Activated T-helper 17 cell treated with anti-CD3 and anti-CD28 coated beads, Interleukin-2, amount 50 U/mL, for 72 hours (primary cell): ENCODE measurements at regions not wholly inside any gene's neighbourhood (a gene's known extent, or its start where the extent isn't known, plus 50 kb on each side); places are given as distances from the start of the nearest gene placed in this dataset.

Experiments
- ATAC-seq: fragments of 150-1000 bp; cut with Tn5 transposase; replicated peaks from 2 replicates; pipeline ENCODE4 v1.10.0; 2021; ENCODE audit warnings: mild to moderate bottlenecking, moderate library complexity
- H3K27ac Mint-ChIP-seq: one replicate; pipeline ENCODE4 v1.8.0; 2022; ENCODE audit warnings: mixed read lengths
- H3K27me3 Mint-ChIP-seq: one replicate; pipeline ENCODE4 v1.8.0; 2022; ENCODE audit warnings: mixed read lengths
- H3K36me3 Mint-ChIP-seq: one replicate; pipeline ENCODE4 v1.8.0; 2022; ENCODE audit warnings: low read depth, mild to moderate bottlenecking, mixed read lengths
- H3K4me1 Mint-ChIP-seq: one replicate; pipeline ENCODE4 v1.8.0; 2022; ENCODE audit warnings: mixed read lengths
- H3K4me3 Mint-ChIP-seq: one replicate; pipeline ENCODE4 v1.8.0; 2022; ENCODE audit warnings: mild to moderate bottlenecking, mixed read lengths
- H3K9me3 Mint-ChIP-seq: one replicate; pipeline ENCODE4 v1.8.0; 2022; ENCODE audit warnings: mixed read lengths

GRCh38 chr18:75656035-75656434, 228.5 kb upstream of the SMIM21 start:
- no peaks in the 10 kb centered on the region for H3K36me3 Mint-ChIP-seq
- no peaks in the 10 kb centered on the region for H3K4me1 Mint-ChIP-seq
- H3K27ac Mint-ChIP-seq, result no peak overlapping the region
- H3K9me3 Mint-ChIP-seq, result peaks cover 7% of the 10 kb centered on the region
- H3K4me3 Mint-ChIP-seq, result no peak overlapping the region
- ATAC-seq, result no peak
- H3K27me3 Mint-ChIP-seq, result peaks cover 8% of the 10 kb centered on the region

DNA sequence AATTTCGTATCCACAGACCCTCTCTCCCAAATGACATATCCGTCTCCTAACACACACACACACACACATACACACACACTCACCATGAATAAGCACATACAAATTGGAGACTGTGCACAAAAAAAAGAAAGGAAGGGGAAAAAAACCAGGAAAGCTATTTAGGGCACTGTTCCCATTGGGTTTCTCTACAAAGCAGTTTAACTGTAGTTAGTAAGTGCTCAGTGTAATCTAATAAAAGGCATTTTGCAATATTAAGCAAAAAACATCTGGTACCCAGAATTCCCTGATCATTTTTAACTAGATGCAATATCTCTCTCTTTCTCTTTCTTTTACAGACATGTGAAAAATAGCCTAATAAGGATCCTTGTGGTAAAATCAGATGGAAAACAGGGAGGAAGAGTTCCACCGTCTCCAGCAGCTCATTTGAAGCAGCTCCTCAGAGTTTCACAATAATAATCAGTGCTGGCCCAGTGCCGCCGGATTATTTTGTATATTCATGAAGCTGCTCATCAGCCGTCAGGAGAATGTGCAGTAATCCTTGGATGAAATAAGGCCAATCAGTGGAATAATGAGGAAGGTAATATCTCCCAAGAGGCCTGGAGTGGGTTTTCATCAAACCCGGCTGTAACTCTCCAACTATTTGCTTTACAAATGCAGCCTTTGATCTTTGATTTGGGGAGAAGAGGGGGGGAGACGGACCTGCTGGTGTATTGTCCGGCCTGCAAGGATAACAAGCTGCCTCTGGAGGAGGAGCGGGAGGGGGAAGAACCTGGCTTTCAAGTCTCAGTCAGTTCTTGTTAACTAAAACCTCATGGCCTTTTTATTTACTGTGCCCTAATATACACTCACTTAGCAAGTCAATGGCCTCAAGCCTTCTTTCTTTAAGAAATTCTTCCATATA, 227.6 kb upstream of the SMIM21 start:
- Mint-ChIP-seq H3K36me3 (no peaks in the 10 kb centered on the region), H3K27ac (no peak overlapping the region), H3K4me1 (no peaks in the 10 kb centered on the region), H3K9me3 (peaks cover 3% of the 10 kb centered on the region), H3K4me3 (no peak overlapping the region), H3K27me3 (peaks cover 11% of the 10 kb centered on the region)
- ATAC-seq, result no peak

- H3K4me1 Mint-ChIP-seq, result no peaks in the 10 kb centered on the region
- peaks cover 13% of the 10 kb centered on the region for H3K27me3 Mint-ChIP-seq
- H3K36me3 Mint-ChIP-seq, result no peaks in the 10 kb centered on the region
- no peak overlapping the region for H3K27ac Mint-ChIP-seq
- H3K4me3 Mint-ChIP-seq, result no peak overlapping the region
- H3K9me3 Mint-ChIP-seq, result peaks cover 3% of the 10 kb centered on the region
- ATAC-seq, result no peak
These were observed 226.9 kb upstream of the SMIM21 start for GRCh38 chr18:75654386-75654785.

DNA sequence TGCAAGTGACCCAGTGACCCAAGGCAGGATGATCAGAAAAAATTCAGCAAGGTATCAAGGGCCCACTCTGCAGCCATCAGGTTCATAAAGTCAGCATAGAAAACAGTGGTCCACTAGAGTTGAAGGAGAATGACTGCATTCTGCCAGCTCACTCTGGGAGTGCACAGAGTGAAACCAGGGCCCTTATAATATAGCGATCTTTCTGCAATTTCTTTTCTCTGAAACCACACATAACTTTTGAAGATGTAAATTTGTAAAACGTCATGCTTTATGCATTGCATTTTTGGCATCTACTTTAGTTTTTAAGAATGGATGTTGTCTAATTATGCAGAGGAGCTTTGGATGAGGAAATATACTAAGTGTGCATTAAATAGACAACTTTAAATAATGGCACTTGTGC, 225.0 kb upstream of the SMIM21 start:
- Mint-ChIP-seq H3K9me3 (no peaks in the 10 kb centered on the region), H3K36me3 (no peaks in the 10 kb centered on the region)

DNA sequence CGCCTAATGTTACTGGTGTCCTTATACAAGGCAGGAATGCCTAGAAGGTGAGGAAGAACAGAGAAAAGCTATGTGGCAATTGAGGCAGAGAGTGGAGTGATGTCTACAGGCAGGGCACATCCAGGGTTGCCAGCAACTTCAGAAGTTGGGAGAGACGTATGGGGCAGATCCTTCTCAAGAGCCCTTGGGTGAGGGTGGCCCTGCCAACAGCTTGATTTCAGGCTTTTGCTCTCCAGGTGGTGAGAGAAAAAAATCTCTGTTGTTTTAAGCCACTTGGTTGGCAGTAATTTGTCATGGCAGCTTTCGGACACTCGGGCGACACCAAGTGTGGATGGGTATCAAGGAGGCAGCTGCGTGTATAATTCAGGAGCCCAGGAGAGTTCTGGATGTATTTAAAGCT, 217.4 kb upstream of the SMIM21 start:
- Mint-ChIP-seq H3K9me3 (peaks cover 5% of the 10 kb centered on the region), H3K27me3 (peaks cover 3% of the 10 kb centered on the region), H3K4me3 (no peak overlapping the region), H3K27ac (no peak overlapping the region), H3K36me3 (no peaks in the 10 kb centered on the region), H3K4me1 (no peaks in the 10 kb centered on the region)
- no peak for ATAC-seq

More for the DNA sequence above, 225.0 kb upstream of the SMIM21 start:
- peaks cover 13% of the 10 kb centered on the region for H3K27me3 Mint-ChIP-seq
- ATAC-seq, result no peak
- no peak overlapping the region for H3K27ac Mint-ChIP-seq
- H3K4me1 Mint-ChIP-seq, result no peaks in the 10 kb centered on the region
- H3K4me3 Mint-ChIP-seq, result no peak overlapping the region

DNA sequence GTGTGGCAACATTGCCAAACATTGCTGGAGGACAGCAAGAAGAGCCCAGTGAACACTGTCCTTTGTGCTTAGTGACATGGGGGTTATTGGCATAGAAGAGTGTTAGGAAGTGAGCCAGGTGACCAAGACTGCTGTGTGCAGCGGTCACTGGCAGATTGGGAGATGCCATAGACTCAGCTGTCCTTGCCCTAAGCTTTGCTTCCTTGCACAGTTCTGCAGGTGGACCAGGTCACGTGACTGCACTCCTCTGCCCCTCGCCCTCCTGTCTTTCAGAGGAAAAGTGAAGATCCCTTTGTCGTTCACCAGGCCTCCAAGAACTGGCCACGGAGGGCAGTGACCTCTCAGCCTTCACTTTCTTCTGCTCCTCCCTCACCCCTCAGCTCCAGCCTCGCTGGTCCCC, 215.6 kb upstream of the SMIM21 start:
- H3K27ac Mint-ChIP-seq, result no peak overlapping the region
- no peaks in the 10 kb centered on the region for H3K4me1 Mint-ChIP-seq
- ATAC-seq, result no peak
- H3K36me3 Mint-ChIP-seq, result no peaks in the 10 kb centered on the region
- H3K4me3 Mint-ChIP-seq, result no peak overlapping the region
- no peaks in the 10 kb centered on the region for H3K27me3 Mint-ChIP-seq
- H3K9me3 Mint-ChIP-seq, result peaks cover 5% of the 10 kb centered on the region

GRCh38 chr18:75639472-75639831, 211.9 kb upstream of the SMIM21 start:
- Mint-ChIP-seq H3K27me3 (no peaks in the 10 kb centered on the region), H3K4me1 (no peaks in the 10 kb centered on the region), H3K9me3 (no peaks in the 10 kb centered on the region), H3K27ac (no peak overlapping the region), H3K4me3 (no peak overlapping the region), H3K36me3 (no peaks in the 10 kb centered on the region)
- ATAC-seq, result no peak

DNA sequence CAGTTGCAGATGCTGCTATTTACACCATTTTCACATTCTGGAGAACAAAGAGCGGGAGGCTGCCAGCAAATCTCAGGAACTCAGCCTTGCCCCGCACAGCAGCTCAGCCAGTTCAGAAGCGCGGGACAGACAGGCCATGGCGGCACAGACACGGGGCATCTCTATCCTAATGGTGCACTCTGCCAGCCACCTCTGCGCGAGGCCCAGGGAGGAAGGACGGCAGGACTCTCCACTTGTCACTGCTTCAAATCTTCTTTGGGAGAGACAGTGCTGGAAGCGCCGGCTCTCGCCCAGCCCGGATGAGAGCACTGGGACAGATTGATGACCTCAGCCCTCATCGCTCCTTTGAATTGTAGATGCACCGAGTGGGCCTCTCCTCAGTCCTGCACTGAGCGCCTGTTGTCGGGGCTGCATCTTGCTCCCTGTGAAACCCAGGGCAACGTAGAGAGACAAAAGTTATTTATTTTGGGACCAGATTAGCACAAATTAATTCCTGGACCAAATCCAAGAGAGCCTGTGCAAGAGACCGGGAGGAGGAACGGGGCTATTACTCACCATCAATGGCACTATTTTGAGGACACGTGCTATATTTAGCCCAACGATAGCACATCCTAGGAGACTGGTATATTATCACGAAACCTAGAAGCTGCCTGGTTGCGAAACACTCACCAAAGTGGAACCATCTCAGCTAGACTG, 211.4 kb upstream of the SMIM21 start:
- ATAC-seq, result no peak
- Mint-ChIP-seq H3K36me3 (no peaks in the 10 kb centered on the region), H3K4me1 (no peaks in the 10 kb centered on the region), H3K9me3 (no peaks in the 10 kb centered on the region), H3K27ac (no peak overlapping the region), H3K27me3 (no peaks in the 10 kb centered on the region), H3K4me3 (no peak overlapping the region)

GRCh38 chr18:75638223-75638775, 210.8 kb upstream of the SMIM21 start:
- ATAC-seq, result no peak
- no peaks in the 10 kb centered on the region for H3K9me3 Mint-ChIP-seq
- no peaks in the 10 kb centered on the region for H3K27me3 Mint-ChIP-seq
- no peaks in the 10 kb centered on the region for H3K4me1 Mint-ChIP-seq
- no peaks in the 10 kb centered on the region for H3K36me3 Mint-ChIP-seq
- no peak overlapping the region for H3K27ac Mint-ChIP-seq
- no peak overlapping the region for H3K4me3 Mint-ChIP-seq

- no peaks in the 10 kb centered on the region for H3K4me1 Mint-ChIP-seq
- H3K9me3 Mint-ChIP-seq, result no peaks in the 10 kb centered on the region
- H3K4me3 Mint-ChIP-seq, result no peak overlapping the region
- ATAC-seq, result no peak
- no peak overlapping the region for H3K27ac Mint-ChIP-seq
- peaks cover 5% of the 10 kb centered on the region for H3K27me3 Mint-ChIP-seq
- H3K36me3 Mint-ChIP-seq, result no peaks in the 10 kb centered on the region
These were observed 207.6 kb upstream of the SMIM21 start for GRCh38 chr18:75635096-75635495.

GRCh38 chr18:75625966-75626365, 198.5 kb upstream of the SMIM21 start:
- H3K4me1 Mint-ChIP-seq, result no peaks in the 10 kb centered on the region
- ATAC-seq, result no peak

DNA sequence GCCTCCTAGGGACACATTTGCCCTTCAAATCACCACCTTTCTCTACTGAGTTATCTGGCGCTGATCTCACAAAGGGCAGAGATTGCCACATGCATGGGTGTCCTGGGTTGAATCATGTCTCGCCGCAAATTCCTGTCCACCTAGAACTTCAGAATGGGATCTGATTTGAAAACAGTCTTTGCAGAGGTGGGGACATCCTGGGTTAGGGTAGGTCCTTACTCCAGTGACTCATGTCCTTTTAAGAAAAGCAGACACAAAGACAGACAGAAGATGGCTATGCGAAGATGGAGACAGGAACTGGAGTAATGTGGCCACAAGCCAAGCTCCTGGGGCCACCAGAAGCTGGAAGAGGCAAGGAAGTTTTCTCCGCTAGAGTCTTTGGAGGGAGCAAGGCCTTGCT, 197.4 kb upstream of the SMIM21 start:
- Mint-ChIP-seq H3K27ac (no peak overlapping the region), H3K4me1 (no peaks in the 10 kb centered on the region), H3K4me3 (no peak overlapping the region), H3K27me3 (peaks cover 17% of the 10 kb centered on the region), H3K9me3 (peaks cover 4% of the 10 kb centered on the region), H3K36me3 (no peaks in the 10 kb centered on the region)
- no peak for ATAC-seq

More at GRCh38 chr18:75625966-75626365, 198.5 kb upstream of the SMIM21 start:
- Mint-ChIP-seq H3K36me3 (no peaks in the 10 kb centered on the region), H3K27me3 (peaks cover 12% of the 10 kb centered on the region), H3K27ac (no peak overlapping the region), H3K4me3 (no peak overlapping the region), H3K9me3 (no peaks in the 10 kb centered on the region)

DNA sequence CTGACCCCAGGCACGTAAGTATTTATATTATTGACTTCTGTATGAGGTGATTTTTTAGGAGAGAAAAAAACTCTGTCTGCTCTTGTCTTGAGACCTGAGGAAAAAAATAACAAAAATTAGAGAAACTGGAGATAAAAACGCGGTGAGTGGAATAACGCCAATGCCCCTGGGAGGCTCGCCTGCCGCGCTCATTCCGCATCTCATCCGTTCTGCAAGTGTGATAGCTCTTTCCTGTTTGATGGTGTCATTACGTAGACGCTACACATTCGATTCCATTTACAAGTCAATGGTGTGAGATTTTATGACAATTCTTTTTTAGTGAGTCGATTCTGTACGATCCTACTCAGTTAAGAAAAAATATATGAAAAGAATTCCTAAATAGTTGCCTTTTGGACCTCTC, 194.3 kb upstream of the SMIM21 start:
- H3K9me3 Mint-ChIP-seq, result peaks cover 4% of the 10 kb centered on the region
- ATAC-seq, result no peak
- H3K27ac Mint-ChIP-seq, result no peak overlapping the region
- no peak overlapping the region for H3K4me3 Mint-ChIP-seq
- H3K27me3 Mint-ChIP-seq, result peaks cover 11% of the 10 kb centered on the region
- no peaks in the 10 kb centered on the region for H3K36me3 Mint-ChIP-seq
- H3K4me1 Mint-ChIP-seq, result no peaks in the 10 kb centered on the region

DNA sequence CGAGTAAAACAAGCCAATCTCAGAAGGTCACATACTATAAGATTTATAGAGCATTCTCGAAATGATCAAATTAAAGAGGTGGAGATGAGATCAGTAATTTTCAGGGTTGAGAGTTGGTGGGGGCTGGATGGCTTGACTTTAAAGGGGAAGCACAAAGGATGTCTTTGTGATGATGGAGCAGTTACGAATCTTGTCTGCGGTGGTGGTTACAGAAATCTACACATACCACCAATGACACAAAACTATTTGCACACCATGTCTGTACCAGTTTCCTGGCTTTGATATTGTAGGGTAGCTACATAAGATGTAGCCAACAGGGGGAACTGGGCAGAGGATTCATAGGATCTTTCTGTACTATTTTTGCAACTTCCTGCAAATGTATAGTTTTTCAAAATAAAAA, 190.6 kb upstream of the SMIM21 start:
- H3K4me1 Mint-ChIP-seq, result no peaks in the 10 kb centered on the region

GRCh38 chr18:75612456-75612855, 185.0 kb upstream of the SMIM21 start:
- no peak overlapping the region for H3K27ac Mint-ChIP-seq

More for the DNA sequence above, 190.6 kb upstream of the SMIM21 start:
- H3K4me3 Mint-ChIP-seq, result no peak overlapping the region
- H3K9me3 Mint-ChIP-seq, result peaks cover 4% of the 10 kb centered on the region
- ATAC-seq, result no peak
- H3K36me3 Mint-ChIP-seq, result no peaks in the 10 kb centered on the region
- peaks cover 12% of the 10 kb centered on the region for H3K27me3 Mint-ChIP-seq
- H3K27ac Mint-ChIP-seq, result no peak overlapping the region

More at GRCh38 chr18:75612456-75612855, 185.0 kb upstream of the SMIM21 start:
- Mint-ChIP-seq H3K9me3 (no peaks in the 10 kb centered on the region), H3K27me3 (peaks cover 11% of the 10 kb centered on the region), H3K4me3 (no peak overlapping the region), H3K4me1 (no peaks in the 10 kb centered on the region), H3K36me3 (no peaks in the 10 kb centered on the region)
- ATAC-seq, result no peak
